Spinal cord (tissue), 9 donors: ENCODE measurements at regions not wholly inside any gene's neighbourhood (a gene's known extent, or its start where the extent isn't known, plus 50 kb on each side); places are given as distances from the start of the nearest gene placed in this dataset.
A peak's percentile ranks its signal among the peaks of the same experiment; 100 is the strongest.
"Not testable (repeated sequence)": the region's sequence is repeated elsewhere in the genome, so short reads cannot be mapped to it uniquely, and the experiment has no call there.

Experiments
- DNase-seq, 6 donors: peaks; one replicate each; pipeline versions ENCODE4 v3.0.0 to v3.0.0-alpha.2; 2013 to 2015; ENCODE audit warnings: low spot score in 6 of 6, low read depth in 4 of 6
- H3K27ac ChIP-seq: one replicate; pipeline ENCODE4 v1.5.1; 2013; ENCODE audit warnings: low read depth, low read length, control low read depth
- H3K27me3 ChIP-seq: one replicate; pipeline ENCODE4 v1.6.1; 2013; ENCODE audit warnings: low read length; ENCODE audit not compliant: control insufficient read depth, insufficient read depth
- H3K36me3 ChIP-seq: one replicate; pipeline ENCODE4 v1.6.1; 2013; ENCODE audit warnings: low read length; ENCODE audit not compliant: control insufficient read depth, insufficient read depth
- H3K4me1 ChIP-seq: one replicate; pipeline ENCODE4 v1.6.1; 2013; ENCODE audit warnings: low read length; ENCODE audit not compliant: control insufficient read depth, insufficient read depth
- H3K4me3 ChIP-seq: one replicate; pipeline ENCODE4 v1.5.1; 2013; ENCODE audit warnings: low read depth, low read length, control low read depth
- H3K9me3 ChIP-seq: one replicate; pipeline ENCODE4 v1.6.1; 2013; ENCODE audit warnings: low read length; ENCODE audit not compliant: control insufficient read depth, insufficient read depth
- WGBS: methylation state at CpG from one replicate; pipeline ENCODE4 v1.1.5; 2013; ENCODE audit warnings: missing lambda C conversion rate; ENCODE audit not compliant: insufficient coverage; 5-methylcytosine and 5-hydroxymethylcytosine counted together
- donor health status: healthy.

GRCh38 chrX:94830717-94831116 is 1156.7 kb downstream of the FAM133A start:
- DNase-seq: no peak
- Histone ChIP-seq H3K36me3 (no peaks in the 10 kb centered on the region), H3K9me3 (no peaks in the 10 kb centered on the region), H3K27ac (no peak overlapping the region), H3K4me1 (no peaks in the 10 kb centered on the region), H3K27me3 (no peaks in the 10 kb centered on the region), H3K4me3 (no peak overlapping the region)
- no CpG with 5 or more reads among the region's 2 CpGs for WGBS

GRCh38 chrX:94831364-94831763 is 1157.4 kb downstream of the FAM133A start:
- Histone ChIP-seq H3K4me3 (no peak overlapping the region), H3K4me1 (no peaks in the 10 kb centered on the region), H3K27me3 (no peaks in the 10 kb centered on the region), H3K27ac (no peak overlapping the region), H3K36me3 (no peaks in the 10 kb centered on the region), H3K9me3 (no peaks in the 10 kb centered on the region)
- DNase-seq: peak in 3 of 6 donors; percentile 9 to 74 (median 29)

- H3K36me3 ChIP-seq: no peaks in the 10 kb centered on the region
- no peaks in the 10 kb centered on the region for H3K4me1 ChIP-seq
- H3K4me3 ChIP-seq: no peak overlapping the region
- H3K27ac ChIP-seq: no peak overlapping the region
- H3K9me3 ChIP-seq: no peaks in the 10 kb centered on the region
- H3K27me3 ChIP-seq: no peaks in the 10 kb centered on the region
- no CpG with 5 or more reads among the region's 3 CpGs for WGBS
- DNase-seq: no peak
Observed at GRCh38 chrX:94834226-94834625, 1160.2 kb downstream of the FAM133A start.

GRCh38 chrX:94850811-94851210 is 1176.8 kb downstream of the FAM133A start:
- H3K36me3 ChIP-seq: no peaks in the 10 kb centered on the region
- DNase-seq: peak; percentile 26 to 89 (median 57)
- H3K4me3 ChIP-seq: no peak overlapping the region
- H3K9me3 ChIP-seq: no peaks in the 10 kb centered on the region
- no peak overlapping the region for H3K27ac ChIP-seq
- no peaks in the 10 kb centered on the region for H3K4me1 ChIP-seq
- no peaks in the 10 kb centered on the region for H3K27me3 ChIP-seq

- Histone ChIP-seq H3K4me1 (no peaks in the 10 kb centered on the region), H3K36me3 (no peaks in the 10 kb centered on the region), H3K9me3 (no peaks in the 10 kb centered on the region), H3K27ac (no peak overlapping the region), H3K27me3 (no peaks in the 10 kb centered on the region), H3K4me3 (no peak overlapping the region)
- DNase-seq: no peak
- WGBS: 60% methylated on average over 1 of the region's 1 CpG
Observed at GRCh38 chrX:94854251-94854650, 1180.2 kb downstream of the FAM133A start.

- H3K27me3 ChIP-seq, H3K36me3 ChIP-seq, DNase-seq, H3K9me3 ChIP-seq, H3K27ac ChIP-seq, H3K4me1 ChIP-seq, H3K4me3 ChIP-seq: not testable (repeated sequence)
- 90% methylated on average over 14 of the region's 19 CpGs for WGBS
Observed at GRCh38 chrX:94862470-94862869, 1188.5 kb downstream of the FAM133A start.

- Histone ChIP-seq H3K36me3 (no peaks in the 10 kb centered on the region), H3K4me1 (no peaks in the 10 kb centered on the region), H3K27ac (no peak overlapping the region), H3K9me3 (peaks cover 1% of the 10 kb centered on the region), H3K27me3 (no peaks in the 10 kb centered on the region), H3K4me3 (no peak overlapping the region)
- no peak for DNase-seq
- WGBS: 88% methylated on average over 8 of the region's 9 CpGs
Observed at GRCh38 chrX:94871640-94872039, 1197.6 kb downstream of the FAM133A start.

GRCh38 chrX:94901849-94902248 is 1227.8 kb downstream of the FAM133A start:
- DNase-seq: no peak
- Histone ChIP-seq H3K4me3 (no peak overlapping the region), H3K36me3 (no peaks in the 10 kb centered on the region), H3K27me3 (peaks cover 6% of the 10 kb centered on the region), H3K27ac (no peak overlapping the region), H3K4me1 (no peaks in the 10 kb centered on the region), H3K9me3 (no peaks in the 10 kb centered on the region)
- 57% methylated on average over 4 of the region's 4 CpGs for WGBS

GRCh38 chrX:94908171-94908570 is 1234.2 kb downstream of the FAM133A start:
- H3K27ac ChIP-seq: no peak overlapping the region
- no peak overlapping the region for H3K4me3 ChIP-seq
- H3K4me1 ChIP-seq: no peaks in the 10 kb centered on the region
- WGBS: 68% methylated on average over 7 of the region's 7 CpGs
- no peaks in the 10 kb centered on the region for H3K27me3 ChIP-seq
- H3K9me3 ChIP-seq: no peaks in the 10 kb centered on the region
- no peaks in the 10 kb centered on the region for H3K36me3 ChIP-seq
- DNase-seq: no peak

- H3K9me3 ChIP-seq: no peaks in the 10 kb centered on the region
- no peaks in the 10 kb centered on the region for H3K27me3 ChIP-seq
Observed at GRCh38 chrX:94908648-94909047, 1234.6 kb downstream of the FAM133A start.

More at GRCh38 chrX:94908648-94909047, 1234.6 kb downstream of the FAM133A start:
- no peak for DNase-seq
- no peaks in the 10 kb centered on the region for H3K36me3 ChIP-seq
- H3K4me3 ChIP-seq: no peak overlapping the region
- no peaks in the 10 kb centered on the region for H3K4me1 ChIP-seq
- H3K27ac ChIP-seq: no peak overlapping the region
- WGBS: 63% methylated on average over 7 of the region's 7 CpGs
